D341Med (cell line): ENCODE measurements at regions not wholly inside any gene's neighbourhood (a gene's known extent, or its start where the extent isn't known, plus 50 kb on each side); places are given as distances from the start of the nearest gene placed in this dataset.

Source experiments
- DNase-seq: peaks from one replicate; pipeline ENCODE4 v3.0.0; 2012; ENCODE audit warnings: low spot score

DNA sequence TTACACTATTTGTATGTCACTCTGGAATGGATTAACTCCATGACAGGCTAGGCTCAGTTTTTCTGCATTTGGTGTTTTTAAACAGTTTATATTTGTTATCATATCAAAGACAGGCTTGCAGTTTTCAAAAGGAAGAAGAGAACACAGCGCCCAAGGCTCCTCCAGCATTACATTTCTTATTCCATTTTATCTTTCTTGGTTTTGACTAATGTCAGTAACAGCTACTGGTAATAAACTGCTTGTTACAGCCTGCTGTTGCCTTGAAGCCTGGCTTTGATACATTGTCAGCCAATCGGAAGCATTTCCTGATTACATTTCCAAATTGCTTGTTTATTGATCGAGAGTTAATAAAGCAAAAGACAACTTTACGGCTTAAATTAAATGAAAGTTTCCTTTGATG lies 166.0 kb upstream of the MDFIC start:
- no peak for DNase-seq

- no peak for DNase-seq
Observed at GRCh38 chr7:114758661-114759227, 163.2 kb upstream of the MDFIC start.

GRCh38 chr7:114759347-114760062 lies 162.4 kb upstream of the MDFIC start:
- DNase-seq = no peak

GRCh38 chr7:114760477-114760876 lies 161.4 kb upstream of the MDFIC start:
- no peak for DNase-seq

DNA sequence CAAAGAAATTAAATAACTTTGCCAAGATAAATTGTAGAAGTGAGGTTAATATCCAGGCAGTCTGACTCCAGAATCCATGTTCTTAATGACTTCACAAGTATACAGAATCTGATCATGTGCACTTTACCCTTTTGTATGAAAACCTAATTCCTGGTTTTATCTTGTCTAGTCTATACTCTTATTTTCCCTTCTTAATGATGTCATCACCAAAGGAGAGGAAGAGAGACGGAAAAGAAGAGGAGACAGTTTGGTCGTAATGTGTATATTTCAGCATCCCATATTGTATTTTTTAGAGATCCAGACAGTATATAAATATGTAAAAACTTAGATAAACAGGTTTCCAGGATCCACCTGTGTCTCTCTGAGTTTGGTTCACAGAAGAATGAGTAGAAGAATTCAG lies 159.9 kb upstream of the MDFIC start:
- DNase-seq = no peak

DNA sequence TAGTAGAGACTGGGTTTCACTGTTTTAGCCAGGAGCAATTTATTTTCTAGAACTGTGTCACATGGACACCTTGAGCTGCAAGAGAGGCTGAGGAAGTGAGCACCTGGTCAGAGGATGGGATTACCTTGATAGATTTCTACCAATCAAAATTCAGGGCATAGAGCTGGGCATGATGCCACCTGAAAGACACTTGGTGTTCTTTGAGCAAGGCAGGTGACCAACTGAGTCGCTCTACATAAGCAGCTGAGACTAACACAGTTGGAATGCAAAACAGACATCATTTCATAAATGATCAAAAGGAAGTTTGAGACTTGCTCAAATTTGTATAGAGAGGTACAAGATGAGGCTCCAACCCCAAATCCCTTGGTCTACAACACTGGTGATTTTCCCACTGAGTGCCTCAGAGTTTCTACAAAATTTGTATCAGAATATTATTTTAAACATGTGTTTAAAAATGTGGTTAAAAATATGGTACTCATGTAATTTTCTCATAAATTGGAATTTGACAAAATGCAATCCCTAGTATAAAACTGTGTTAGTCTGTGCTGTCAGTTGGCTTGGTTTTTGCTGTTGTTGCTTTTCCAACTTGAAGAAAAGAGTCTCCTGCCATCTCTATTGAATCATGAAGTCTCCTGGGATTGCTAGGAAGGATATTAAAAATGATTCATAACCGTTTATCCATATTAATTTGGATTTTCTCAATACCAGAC lies 156.4 kb upstream of the MDFIC start:
- no peak for DNase-seq

- DNase-seq = no peak
Observed at GRCh38 chr7:114766041-114766356, 155.9 kb upstream of the MDFIC start.

GRCh38 chr7:114777288-114777687 lies 144.6 kb upstream of the MDFIC start:
- DNase-seq = no peak

GRCh38 chr7:114783508-114783907 lies 138.4 kb upstream of the MDFIC start:
- DNase-seq = no peak

DNA sequence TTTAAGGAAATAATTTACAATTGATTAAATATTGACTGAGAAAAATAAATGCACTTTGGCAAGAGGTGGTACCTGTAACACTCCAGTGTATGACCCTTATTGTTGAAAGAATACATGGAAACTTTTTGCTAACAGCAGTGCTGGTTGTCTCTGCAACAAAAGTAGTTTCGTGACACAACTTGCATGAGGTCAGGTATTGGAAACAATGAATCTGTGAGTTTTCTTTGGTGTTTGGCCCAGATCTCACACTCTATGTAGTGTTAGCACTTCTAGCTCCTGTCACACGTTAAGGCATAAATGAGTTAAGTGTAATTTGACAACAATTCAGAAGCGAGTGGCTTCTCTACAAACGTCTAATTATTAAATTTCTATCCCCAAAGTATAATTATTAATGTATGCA lies 137.7 kb upstream of the MDFIC start:
- no peak for DNase-seq

DNA sequence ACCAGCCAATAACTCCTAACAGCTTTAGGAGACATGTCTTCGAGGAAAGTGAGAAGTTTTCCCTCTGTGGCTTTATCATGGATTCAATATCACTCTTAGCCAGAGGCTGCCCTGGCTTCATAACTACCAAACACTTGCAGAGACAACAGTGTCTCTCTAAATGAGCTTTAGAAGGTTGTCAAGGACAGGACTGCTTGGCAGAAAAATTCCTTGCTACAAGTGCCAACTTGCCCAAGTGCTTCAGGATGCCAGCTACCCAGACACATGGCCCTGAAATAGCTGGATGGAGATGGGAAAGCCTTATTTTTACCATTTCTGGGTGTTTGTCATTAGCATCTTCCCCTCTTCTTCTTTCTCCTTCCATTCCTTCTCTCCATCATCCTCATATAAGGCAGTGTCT lies 137.1 kb upstream of the MDFIC start:
- DNase-seq = no peak

- DNase-seq = no peak
Observed at GRCh38 chr7:114785496-114785895, 136.4 kb upstream of the MDFIC start.

GRCh38 chr7:114786455-114786854 lies 135.4 kb upstream of the MDFIC start:
- no peak for DNase-seq

GRCh38 chr7:114787556-114787955 lies 134.3 kb upstream of the MDFIC start:
- DNase-seq = no peak

- no peak for DNase-seq
Observed at GRCh38 chr7:114788706-114789105, 133.2 kb upstream of the MDFIC start.

GRCh38 chr7:114789161-114789560 lies 132.7 kb upstream of the MDFIC start:
- DNase-seq = no peak

GRCh38 chr7:114789871-114790311 lies 132.0 kb upstream of the MDFIC start:
- no peak for DNase-seq

DNA sequence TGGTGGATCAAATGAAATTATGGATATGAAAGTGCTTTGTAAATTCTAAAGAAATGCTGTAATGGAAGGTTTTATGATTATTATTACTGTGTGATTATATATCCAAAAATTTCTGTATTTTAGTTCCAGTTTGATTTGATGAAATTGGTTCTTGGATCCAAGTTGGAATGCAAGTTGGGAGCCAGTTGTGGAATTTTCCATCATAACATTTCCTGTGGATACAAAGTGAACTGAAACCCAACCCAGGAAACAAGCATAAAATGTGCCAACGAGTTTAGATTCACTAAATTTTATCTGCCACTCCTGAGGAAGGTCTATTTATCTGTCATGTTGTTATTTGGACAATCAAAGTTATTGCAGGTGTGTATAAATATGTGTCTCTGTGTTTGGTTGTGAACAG lies 131.4 kb upstream of the MDFIC start:
- no peak for DNase-seq

DNA sequence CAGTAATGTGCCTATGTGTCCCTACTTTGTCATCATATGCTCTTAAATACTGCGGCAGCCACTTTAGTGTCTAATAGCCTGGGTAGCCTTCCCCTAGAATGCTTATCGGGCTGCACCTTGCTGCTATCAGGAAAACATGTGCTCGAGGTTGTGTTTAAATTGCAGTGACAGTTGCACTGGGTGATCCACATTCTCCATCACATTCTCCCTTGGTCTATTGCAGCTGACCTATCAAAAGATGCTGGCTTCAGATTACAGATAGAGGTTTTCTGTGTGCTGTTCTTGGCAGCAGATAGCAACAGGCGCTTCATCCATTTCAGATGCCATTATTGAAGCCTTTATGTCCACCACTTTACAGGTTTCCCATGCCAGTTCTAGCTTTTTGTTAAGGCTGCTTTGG lies 130.1 kb upstream of the MDFIC start:
- DNase-seq = no peak

DNA sequence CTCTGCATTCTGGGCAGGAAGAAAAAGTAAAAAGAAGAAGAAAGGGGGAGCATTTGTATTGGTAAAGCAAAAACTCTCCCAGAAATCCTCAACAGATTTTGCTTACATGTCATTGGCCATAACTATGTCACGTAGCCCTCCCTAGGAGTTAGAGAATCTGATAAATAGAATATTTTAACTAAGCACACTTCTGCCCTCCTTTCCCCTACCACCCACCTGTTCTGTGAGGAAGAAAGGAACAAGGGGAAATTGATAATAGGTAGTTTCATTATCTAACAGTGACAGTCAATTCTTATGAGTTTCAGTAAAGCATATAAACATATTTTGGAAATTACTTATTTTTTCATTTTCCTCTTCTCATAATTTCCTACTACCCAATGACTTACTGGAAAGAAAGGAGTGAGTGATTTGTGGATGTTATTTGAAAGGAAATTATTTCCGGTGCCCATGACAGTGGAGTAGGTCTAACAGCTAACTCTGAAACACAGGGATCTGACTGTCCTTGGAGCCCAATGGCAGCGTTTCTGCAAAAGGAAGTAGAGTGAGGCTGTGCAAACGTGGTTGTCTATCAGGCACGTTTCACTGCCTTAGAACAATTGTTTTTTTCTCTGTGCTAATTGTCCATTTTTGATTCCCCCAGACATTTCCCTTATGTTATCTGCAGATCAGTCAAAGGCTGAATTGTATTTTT lies 128.6 kb upstream of the MDFIC start:
- DNase-seq = no peak

DNA sequence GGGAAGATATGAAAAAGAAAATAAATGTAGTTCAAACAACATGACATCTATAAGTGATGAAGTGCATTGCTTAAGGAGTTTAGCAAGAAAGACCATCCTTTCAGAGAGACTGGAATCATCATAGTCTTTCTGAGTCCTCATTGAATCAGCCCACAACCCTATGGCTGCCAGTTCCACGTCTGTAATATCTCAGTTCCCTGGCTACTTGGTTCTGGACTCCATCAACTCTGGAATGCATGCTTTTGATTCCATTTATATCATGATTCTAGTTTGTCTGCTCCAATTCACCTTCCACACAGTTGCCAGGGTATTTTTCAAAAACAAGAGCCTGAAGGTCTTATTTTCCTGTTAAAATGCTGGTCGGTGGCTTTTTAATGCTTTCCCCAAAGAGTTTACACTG lies 126.4 kb upstream of the MDFIC start:
- DNase-seq = no peak

GRCh38 chr7:114799628-114800028 lies 122.3 kb upstream of the MDFIC start:
- DNase-seq = no peak

DNA sequence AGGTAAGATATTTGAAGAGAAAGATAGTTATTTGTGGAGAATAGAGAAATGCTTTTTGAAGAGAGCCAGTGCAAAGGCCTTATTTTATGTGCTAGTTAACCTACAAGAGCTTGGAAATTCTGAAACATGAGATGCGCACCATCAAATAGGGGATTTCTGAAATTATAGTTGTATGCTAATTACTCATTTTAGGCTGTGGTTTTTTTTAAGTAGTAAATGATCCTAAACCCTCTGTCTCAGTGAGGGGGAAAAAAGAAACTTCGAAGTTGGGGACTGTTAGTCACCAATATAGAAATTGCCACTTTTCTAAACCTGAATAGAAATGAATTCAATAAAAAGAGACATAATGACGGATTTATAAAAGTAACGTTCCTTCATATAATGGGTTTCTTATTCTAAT lies 119.3 kb upstream of the MDFIC start:
- DNase-seq = no peak
